ENCODE measurements at regions not wholly inside any gene's neighbourhood (a gene's known extent, or its start where the extent isn't known, plus 50 kb on each side); places are given as distances from the start of the nearest gene placed in this dataset.
"Not testable (repeated sequence)": the region's sequence is repeated elsewhere in the genome, so short reads cannot be mapped to it uniquely, and the experiment has no call there.

DNA sequence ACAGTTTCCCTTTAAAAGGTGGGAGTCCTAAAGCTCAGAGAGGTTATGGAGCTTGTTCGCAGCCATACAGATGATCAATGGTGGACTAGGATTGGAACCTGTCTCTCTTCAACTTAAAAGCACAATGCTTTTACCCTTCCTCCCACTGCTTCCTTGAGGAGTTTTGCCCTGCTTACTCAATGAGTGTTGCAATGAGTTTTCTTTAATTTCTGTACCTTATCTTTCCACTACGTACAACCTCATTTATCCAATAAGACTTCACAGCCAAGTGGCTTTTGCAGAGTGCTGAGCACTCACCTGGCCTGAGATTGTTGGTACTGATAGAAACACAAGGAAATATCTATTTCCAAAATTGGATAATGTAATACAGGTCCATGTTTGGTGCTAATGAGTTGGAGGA, 64.7 kb upstream of the ANKRD55 start:
- Histone ChIP-seq H3K36me3 (ENCODE audit: insufficient read depth, low read length, poor library complexity, severe bottlenecking) (no peaks in the 10 kb centered on the region), H3K27me3 (replicated peaks; ENCODE audit: insufficient read depth, low read depth, low read length, poor library complexity) (no peaks in the 10 kb centered on the region), H3K9me3 (ENCODE audit: low read depth, low read length, poor library complexity, severe bottlenecking) (no peaks in the 10 kb centered on the region), H3K4me1 (ENCODE audit: insufficient read depth, low read length, poor library complexity, severe bottlenecking) (no peaks in the 10 kb centered on the region), H3K4me3 (ENCODE audit: low read depth, low read length, poor library complexity, severe bottlenecking) (no peak overlapping the region), H3K27ac (ENCODE audit: low read depth, low read length, poor library complexity, severe bottlenecking) (no peak overlapping the region)
- ChIA-PET CTCF (no interaction called here), POLR2A (ENCODE audit: low non-redundant PET) (no interaction called here)
- intact Hi-C loops (cut with micrococcal nuclease; ENCODE audit: unreplicated experiment): no loop called here
- no peak for DNase-seq (ENCODE audit: low spot score)
- TF ChIP-seq, protein P1, sequence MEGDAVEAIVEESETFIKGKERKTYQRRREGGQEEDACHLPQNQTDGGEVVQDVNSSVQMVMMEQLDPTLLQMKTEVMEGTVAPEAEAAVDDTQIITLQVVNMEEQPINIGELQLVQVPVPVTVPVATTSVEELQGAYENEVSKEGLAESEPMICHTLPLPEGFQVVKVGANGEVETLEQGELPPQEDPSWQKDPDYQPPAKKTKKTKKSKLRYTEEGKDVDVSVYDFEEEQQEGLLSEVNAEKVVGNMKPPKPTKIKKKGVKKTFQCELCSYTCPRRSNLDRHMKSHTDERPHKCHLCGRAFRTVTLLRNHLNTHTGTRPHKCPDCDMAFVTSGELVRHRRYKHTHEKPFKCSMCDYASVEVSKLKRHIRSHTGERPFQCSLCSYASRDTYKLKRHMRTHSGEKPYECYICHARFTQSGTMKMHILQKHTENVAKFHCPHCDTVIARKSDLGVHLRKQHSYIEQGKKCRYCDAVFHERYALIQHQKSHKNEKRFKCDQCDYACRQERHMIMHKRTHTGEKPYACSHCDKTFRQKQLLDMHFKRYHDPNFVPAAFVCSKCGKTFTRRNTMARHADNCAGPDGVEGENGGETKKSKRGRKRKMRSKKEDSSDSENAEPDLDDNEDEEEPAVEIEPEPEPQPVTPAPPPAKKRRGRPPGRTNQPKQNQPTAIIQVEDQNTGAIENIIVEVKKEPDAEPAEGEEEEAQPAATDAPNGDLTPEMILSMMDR (conservative IDR thresholded peaks at IDR 0.05; ENCODE audit: low read depth, low read length): no peak
- TF ChIP-seq EZH2 (IDR thresholded peaks at IDR 0.05; ENCODE audit: borderline replicate concordance, low read depth, low read length, poor library complexity, severe bottlenecking): no peak
- BruUV-seq (replicated peaks): no TSS peak

DNA sequence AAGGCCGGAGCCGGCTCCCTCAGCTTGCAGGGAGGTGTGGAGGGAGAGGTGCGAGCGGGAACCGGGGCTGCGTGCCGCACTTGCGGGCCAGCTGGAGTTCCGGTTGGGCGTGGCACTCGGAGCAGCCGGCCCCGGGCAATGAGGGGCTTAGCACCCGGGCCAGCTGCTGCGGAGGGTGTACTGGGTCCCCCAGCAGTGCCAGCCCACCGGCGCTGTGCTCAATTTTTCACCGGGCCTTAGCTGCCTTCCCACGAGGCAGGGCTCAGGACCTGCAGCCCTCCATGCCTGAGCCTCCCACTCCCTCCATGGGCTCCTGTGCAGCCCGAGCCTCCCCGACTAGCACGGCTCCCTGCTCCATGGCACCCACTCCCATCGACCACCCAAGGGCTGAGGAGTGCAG, 62.2 kb upstream of the ANKRD55 start:
- DNase-seq (ENCODE audit: low spot score); H3K4me1 ChIP-seq (ENCODE audit: insufficient read depth, low read length, poor library complexity, severe bottlenecking); H3K27ac ChIP-seq (ENCODE audit: low read depth, low read length, poor library complexity, severe bottlenecking); CTCF ChIA-PET; H3K27me3 ChIP-seq (replicated peaks; ENCODE audit: insufficient read depth, low read depth, low read length, poor library complexity); H3K4me3 ChIP-seq (ENCODE audit: low read depth, low read length, poor library complexity, severe bottlenecking); H3K9me3 ChIP-seq (ENCODE audit: low read depth, low read length, poor library complexity, severe bottlenecking); intact Hi-C loops (cut with micrococcal nuclease; ENCODE audit: unreplicated experiment); BruUV-seq (replicated peaks); POLR2A ChIA-PET (ENCODE audit: low non-redundant PET); H3K36me3 ChIP-seq (ENCODE audit: insufficient read depth, low read length, poor library complexity, severe bottlenecking): not testable (repeated sequence)

DNA sequence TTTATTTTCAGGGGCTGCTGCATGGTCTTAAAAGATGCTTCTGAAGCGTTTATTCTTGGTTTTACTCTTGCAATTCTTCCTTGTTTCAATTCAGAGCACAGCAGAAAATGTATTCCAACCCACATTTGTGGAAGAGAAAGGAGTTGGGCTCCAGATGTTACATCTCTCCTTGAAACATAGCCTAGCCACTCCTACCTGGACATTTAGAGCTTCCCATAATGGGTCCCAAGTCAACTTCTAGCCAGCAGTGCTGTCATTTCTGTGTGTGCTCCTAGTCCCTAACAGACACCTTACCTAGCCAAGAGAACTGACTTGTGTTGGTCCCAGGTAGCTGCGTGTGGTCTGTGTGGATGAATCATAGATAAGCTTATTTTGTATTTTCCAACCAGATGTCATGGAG, 61.2 kb upstream of the ANKRD55 start:
- POLR2A ChIA-PET (ENCODE audit: low non-redundant PET): no interaction called here

DNA sequence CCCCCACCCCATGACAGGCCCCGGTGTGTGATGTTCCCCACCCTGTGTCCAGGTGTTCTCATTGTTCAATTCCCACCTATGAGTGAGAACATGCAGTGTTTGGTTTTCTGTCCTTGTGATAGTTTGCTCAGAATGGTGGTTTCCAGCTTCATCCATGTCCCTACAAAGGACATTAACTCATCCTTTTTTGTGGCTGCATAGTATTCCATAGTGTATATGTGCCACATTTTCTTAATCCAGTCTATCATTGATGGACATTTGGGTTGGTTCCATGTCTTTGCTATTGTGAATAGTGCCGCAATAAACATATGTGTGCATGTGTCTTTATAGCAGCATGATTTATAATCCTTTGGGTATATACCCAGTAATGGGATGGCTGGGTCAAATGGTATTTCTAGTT, 59.7 kb upstream of the ANKRD55 start:
- H3K27me3 ChIP-seq (replicated peaks; ENCODE audit: insufficient read depth, low read depth, low read length, poor library complexity); H3K4me1 ChIP-seq (ENCODE audit: insufficient read depth, low read length, poor library complexity, severe bottlenecking); intact Hi-C loops (cut with micrococcal nuclease; ENCODE audit: unreplicated experiment); H3K9me3 ChIP-seq (ENCODE audit: low read depth, low read length, poor library complexity, severe bottlenecking); H3K4me3 ChIP-seq (ENCODE audit: low read depth, low read length, poor library complexity, severe bottlenecking); BruUV-seq (replicated peaks); DNase-seq (ENCODE audit: low spot score); POLR2A ChIA-PET (ENCODE audit: low non-redundant PET); CTCF ChIA-PET; H3K36me3 ChIP-seq (ENCODE audit: insufficient read depth, low read length, poor library complexity, severe bottlenecking); H3K27ac ChIP-seq (ENCODE audit: low read depth, low read length, poor library complexity, severe bottlenecking): not testable (repeated sequence)

More for the DNA sequence above, 61.2 kb upstream of the ANKRD55 start:
- Histone ChIP-seq H3K9me3 (ENCODE audit: low read depth, low read length, poor library complexity, severe bottlenecking) (no peaks in the 10 kb centered on the region), H3K4me1 (ENCODE audit: insufficient read depth, low read length, poor library complexity, severe bottlenecking) (no peaks in the 10 kb centered on the region), H3K4me3 (ENCODE audit: low read depth, low read length, poor library complexity, severe bottlenecking) (no peak overlapping the region), H3K27ac (ENCODE audit: low read depth, low read length, poor library complexity, severe bottlenecking) (no peak overlapping the region), H3K27me3 (replicated peaks; ENCODE audit: insufficient read depth, low read depth, low read length, poor library complexity) (no peaks in the 10 kb centered on the region), H3K36me3 (ENCODE audit: insufficient read depth, low read length, poor library complexity, severe bottlenecking) (no peaks in the 10 kb centered on the region)
- no peak for DNase-seq (ENCODE audit: low spot score)
- no peak for TF ChIP-seq EZH2 (IDR thresholded peaks at IDR 0.05; ENCODE audit: borderline replicate concordance, low read depth, low read length, poor library complexity, severe bottlenecking)
- TF ChIP-seq, protein P1 (conservative IDR thresholded peaks at IDR 0.05; ENCODE audit: low read depth, low read length): no peak
- intact Hi-C loops (cut with micrococcal nuclease; ENCODE audit: unreplicated experiment): no loop called here
- BruUV-seq (replicated peaks): no TSS peak
- CTCF ChIA-PET: no interaction called here
